ENCODE measurements at regions not wholly inside any gene's neighbourhood (a gene's known extent, or its start where the extent isn't known, plus 50 kb on each side); places are given as distances from the start of the nearest gene placed in this dataset.
"Not testable (repeated sequence)": the region's sequence is repeated elsewhere in the genome, so short reads cannot be mapped to it uniquely, and the experiment has no call there.

DNA sequence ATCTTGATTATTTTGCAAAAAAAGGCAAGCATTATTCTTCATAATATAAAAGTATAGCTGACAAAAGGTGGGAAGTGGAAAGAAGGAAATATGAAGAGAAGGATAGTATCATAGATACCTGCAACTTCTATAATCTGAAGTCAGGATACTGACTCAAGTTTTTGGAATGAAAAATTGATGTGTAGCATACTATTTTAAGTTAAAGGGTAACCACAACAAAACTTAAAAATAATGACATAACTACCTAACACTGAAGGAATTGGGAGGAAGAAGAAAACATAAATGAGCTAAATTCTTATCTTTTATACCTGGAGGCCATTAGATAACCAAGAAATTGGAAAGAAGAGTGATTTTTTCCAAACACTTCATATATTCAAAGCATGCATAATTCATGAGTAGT, 51.8 kb upstream of the TLE1 start:
- DNase-seq, result no peak

DNA sequence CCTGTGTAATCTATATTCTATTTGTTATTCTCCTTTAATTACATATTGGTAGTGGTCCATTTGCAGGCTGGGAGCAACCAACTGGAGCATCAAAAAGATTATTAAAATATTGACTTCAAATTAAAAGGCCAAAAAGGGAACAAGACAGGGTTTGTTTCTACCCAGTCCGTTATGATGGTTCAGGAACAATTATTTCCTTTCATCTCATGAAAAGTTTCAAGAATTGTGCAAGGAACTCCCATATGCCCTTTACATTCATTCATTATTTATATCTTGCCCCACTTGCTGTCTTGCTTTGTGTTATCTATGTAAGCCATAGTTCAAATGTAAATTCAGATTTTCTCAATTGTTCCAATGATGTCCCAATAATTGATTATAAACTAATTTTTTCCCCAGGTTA, 58.7 kb upstream of the TLE1 start:
- no peak for DNase-seq

DNA sequence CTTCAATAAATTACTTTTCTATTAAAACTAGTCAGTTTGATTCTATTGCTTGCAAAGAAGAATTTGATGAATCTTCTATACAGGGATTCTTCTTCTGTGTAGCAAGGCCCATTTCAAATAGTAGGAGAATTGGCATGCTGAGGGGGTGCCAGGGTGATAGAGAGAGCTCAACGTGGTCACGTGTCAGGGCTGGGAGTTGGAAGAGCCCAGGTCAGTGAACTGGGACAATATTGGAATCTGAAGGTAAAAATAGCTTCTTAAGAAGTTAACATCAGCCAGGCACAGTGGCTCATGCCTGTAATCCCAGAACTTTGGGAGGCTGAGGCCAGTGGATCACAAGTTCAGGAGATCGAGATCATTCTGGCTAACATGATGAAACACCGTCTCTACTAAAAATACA, 64.1 kb upstream of the TLE1 start:
- no peak for DNase-seq

DNA sequence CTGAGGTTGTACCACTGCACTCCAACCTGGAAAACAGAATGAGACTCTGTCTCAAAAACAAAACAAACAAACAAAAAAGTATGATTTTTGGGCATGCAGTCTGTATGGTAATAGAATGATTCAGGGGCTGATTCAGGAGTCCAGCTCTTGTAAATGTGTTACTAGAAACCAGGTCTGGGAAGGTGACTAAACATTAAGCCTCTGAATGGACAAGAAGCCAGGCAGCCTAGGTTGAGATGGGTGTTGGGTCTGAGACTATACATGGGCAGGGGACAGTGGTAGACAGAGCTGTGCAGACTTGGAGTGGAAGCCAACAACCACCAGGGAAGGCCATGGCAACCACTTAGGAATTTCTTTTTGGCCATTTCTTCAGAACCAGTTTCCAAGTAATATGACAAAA, 64.9 kb upstream of the TLE1 start:
- DNase-seq, result no peak

DNA sequence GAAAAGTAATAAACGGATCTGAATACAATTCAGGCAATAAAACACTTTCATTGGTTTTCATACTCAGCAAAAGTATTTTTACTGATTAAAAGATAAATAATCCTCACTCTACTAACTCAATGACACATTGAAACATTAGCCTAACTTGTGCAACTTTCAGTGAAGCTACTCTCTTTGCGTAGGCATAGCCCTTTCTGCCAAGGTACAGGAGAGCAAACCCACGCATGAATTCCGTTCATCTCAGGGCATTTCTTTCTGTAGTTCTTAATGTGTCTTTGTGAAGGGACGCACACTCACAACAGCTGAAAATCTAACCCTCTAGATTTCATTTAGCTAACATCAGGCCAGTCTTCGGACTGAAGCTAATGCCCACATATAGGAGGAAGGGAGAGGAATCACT, 66.4 kb upstream of the TLE1 start:
- no peak for DNase-seq

DNA sequence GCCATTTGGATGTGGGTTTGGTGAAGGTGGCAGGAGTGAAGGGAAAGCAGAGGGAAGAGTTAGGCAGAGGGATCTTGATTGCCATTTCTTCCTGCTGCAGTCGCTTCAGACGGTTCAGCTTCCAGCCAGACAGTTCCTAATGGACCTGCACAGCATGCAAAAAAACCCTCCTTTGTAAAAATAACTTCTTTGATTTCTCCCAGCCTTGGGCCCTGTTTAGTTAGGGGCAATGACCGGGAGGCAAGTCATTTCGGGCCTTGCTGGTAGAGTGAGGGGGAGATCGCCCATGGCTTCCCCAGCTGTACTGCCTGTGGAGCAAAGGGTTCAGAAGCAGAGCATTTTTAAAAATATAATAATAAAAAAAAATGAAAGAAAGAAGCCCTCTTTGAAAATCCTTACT, 67.2 kb upstream of the TLE1 start:
- no peak for DNase-seq

DNA sequence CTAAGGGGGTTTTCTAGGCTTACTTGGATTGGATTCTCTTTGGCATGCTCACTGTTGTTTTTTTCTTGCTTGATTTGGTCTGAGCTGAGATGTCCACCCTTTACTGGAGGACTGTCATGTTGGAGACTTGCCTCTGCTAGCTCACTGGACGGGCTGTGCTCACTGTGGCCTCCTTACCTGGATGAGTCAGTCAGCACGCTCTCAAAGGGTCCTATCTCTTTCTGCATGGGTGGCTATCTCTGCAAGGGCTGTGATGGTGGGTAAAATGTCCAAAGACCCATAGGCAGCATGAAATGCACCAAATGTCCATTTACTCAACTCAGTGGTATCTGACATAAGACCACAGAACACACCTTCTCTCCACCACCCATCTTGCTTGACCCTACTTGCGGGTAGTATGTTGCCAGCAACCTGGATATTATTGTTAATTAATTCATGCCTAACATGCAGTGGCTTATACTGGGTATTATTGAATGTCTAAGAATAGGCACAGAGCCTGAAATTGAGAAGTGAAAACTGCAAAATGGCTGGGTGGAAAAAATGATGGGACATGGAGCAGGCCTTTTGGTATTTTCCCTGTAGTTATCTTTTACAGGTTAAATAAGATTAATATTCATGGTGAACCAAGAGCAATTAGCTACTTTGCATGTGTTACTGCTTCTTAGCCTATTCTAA, 68.9 kb upstream of the TLE1 start:
- DNase-seq, result no peak

DNA sequence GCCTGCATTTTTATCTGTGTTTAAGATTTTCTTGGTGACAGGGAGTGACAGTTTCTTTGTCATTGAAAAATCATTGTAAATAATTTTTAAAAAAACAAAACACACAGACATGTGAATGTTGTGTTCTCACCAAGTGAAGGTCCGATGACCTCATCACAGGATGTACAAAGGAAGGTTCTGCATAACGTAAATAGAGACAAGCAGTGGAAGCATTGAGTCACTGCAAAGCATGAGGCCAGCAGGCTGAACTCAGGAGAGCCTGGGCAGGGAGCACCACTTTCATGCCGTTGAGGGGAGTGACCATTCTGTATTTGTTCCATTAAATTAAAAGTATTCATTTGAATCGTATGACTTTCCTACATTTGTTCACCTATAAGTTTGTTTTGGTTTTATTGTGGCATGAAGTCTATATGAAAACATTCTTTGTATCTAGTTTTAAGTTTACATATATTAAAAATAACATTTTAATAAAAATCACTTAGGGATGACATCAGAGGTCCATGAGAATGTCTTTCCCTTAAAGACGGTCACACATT, 70.4 kb upstream of the TLE1 start:
- peak; percentile 37 for DNase-seq

DNA sequence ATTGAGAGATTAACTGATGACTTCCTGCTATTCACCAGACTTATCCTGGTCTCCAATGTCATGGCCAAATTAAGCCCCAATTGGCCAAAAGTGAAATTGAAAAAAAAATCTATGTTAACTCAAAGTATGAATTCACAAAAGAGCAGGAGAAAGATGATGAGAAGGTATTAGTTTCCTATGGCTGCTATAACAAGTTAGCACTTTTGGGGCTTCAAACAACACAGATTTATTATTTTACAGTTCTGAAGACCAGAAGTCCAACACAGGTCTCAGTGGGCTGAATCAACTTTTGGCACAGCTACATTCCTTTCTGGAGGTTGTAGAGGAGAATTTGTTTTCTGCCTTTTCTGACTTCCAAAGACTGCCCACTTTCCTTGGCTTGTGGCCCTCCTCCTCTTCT, 78.6 kb upstream of the TLE1 start:
- DNase-seq, result no peak

DNA sequence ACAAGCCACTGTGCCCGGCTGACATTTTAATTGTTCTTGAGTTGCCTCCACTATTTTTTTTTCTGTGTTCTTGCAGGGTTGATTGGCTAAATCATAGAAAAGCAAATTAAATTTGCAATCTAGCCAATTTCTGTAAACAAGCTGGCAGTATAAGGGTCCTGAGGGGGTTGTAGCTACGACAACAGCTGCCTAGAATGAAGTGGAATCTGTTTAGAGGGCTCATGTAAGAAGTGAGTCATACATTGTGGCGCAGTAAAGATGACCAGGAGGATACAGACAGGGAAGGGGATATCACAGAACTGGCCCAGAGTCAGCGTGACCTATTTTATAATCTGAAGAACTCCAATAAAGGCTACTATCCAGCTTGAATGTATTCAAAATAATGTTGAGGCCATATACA, 82.2 kb upstream of the TLE1 start:
- no peak for DNase-seq

DNA sequence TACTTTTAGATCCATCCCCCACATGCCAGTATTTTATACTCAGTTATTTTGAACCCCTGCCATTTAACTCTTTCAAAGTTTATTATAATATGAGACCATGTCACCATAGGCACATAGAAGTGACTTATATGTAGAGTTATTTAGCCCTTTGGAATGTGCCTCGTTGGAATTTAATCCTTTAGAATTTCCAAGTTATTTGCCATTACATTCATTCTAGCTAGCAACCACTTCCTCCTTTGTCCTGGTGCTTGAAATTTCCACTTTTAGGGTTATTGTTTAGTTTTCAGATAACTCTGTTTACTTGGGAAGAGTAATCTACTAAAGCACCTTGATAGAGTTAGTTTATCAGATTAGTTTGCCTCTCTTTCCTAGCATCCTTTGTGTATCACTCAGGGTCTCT, 82.8 kb upstream of the TLE1 start:
- DNase-seq, result no peak

DNA sequence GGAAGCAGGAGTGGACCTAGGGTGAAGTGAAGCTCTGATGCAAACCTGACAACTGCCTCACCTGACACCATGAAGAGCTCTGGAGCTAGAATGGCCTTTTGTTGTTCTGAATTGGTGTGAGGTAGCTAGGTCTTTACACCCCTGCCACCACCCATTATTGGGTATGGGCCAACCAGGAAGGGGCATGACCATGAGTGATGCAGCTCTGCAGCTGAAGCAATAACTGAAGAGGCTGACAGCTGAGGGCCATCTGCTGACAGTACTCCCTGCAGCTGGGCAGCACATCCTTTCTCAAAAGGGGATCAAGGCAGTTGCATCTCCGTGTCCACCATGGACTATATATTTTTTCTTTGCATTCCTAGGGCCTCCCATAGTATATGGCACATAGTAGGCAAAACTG, 87.0 kb upstream of the TLE1 start:
- DNase-seq, result peak; percentile 28

DNA sequence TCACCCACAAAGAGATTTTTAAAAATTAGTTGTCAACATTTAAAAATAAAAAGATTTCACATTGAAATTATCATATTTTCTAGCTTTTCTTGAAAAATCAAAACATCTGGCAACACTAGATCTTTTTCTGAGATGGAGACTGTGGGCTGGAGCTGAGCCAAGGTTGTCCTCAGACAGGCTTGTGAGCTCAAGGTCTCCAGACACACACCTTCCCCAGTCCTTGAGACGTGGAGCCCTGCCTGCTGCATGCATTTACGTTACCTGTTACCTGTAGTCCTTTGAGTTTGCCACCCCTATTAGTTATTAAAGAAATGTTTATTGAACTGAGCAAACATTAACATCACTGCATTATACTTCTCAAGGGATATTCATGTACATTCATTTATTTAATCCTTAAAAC, 87.5 kb upstream of the TLE1 start:
- DNase-seq, result no peak

DNA sequence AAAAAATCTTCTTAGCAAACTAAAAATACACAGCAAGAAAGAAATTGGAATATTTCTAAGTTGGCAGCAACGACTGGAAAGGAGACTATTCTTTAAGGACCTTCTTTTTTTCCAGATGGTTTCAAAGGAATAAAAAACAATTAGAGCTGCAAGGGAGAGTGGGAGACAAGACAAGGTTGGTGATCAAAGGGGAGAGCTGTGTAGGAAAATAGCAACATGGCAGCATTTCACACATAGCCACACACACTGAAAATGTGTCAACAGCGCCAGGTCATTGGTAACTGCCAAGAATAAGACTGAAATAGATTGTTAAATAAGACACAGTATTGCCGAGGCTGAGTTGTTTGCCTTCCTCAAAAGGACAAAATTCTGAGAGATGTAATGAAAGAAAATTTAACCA, 88.1 kb upstream of the TLE1 start:
- DNase-seq, result no peak

DNA sequence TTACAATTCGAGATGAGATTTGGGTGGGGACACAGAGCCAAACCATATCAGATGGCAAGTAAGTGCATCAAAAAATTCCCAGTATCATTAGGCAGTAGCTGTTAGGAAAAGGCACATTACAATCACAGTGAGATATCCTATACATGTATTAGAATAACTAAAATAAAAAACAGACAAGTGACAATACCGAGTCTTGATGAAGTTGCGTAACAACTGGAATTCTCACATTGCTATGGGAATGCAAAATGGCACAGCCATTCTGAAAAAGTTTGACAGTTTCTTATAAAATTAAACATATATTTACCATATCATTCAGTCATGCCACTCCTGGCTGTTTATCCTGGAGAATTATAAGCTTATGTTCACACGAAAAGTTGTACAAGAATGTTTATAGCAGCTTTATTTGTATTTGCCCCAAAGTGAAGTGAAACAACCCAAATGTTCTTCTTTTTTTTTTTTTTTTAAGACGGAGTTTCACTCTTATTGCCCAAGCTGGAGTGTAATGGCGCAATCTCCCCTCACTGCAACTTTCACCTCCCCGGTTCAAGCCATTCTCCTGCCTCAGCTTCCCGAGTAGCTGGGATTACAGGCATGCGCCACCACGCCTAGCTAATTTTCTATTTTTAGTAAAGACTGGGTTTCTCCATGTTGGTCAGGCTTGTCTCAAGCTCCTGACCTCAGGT, 93.1 kb upstream of the TLE1 start:
- DNase-seq, result no peak

DNA sequence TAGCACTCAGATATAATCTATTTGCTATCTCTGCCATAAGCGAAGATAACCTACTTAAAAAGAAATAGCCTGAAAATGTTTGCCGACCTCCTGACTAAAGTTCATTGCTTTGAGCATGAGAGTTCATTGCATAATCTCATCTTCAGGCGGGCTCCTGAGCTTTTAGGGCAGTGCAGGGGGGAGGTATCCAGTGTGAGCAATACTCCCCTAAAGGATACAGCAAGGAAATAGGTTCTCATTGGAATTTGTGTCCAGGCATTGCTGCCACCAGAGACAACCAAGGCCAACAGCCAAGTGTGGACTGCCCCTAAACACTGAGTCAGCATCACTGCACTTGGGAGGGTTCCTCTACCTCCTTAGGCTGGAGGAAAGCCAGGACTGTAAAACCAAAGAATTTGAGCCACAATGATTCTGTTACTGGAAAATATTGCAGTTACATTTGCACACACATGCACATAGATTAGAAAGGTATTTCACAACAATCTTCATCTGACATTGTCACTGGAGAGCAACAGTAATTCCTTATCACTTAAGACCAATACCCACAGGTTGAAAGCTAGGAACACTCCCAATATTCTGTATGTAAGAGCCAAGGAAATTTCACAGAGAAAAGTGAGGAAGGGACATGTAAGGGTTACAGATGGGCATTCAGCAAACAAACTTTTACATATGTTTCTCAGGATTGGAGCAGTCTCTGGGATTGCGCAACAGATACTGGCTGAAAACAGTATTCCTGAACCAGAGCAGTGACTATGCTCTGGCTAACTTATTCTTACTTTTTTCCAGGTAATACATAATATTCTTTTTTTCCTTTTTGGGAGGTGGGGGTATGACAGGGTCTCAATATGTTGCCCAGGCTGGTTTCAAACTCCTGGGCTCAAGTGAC, 98.6 kb upstream of the TLE1 start:
- peak; percentile 39 for DNase-seq

DNA sequence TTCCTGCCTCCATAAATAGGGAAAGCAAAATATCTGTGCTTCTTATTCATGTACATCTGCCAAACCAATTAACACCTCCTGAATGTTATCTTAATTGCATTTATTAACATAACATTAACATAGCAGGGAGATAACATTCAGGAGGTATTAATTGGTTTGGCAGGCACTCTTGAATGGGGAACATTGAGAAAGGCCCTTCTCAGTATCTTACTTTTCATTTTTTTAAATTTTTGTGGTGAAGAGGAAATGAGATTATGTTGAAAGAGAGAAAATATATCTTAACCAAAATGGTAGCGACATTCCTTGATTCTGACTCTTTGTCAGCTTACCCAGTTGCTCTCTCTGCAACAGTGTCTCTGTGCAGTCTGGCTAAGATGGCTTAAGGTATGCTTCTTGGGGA, 100.4 kb upstream of the TLE1 start:
- DNase-seq, result no peak

DNA sequence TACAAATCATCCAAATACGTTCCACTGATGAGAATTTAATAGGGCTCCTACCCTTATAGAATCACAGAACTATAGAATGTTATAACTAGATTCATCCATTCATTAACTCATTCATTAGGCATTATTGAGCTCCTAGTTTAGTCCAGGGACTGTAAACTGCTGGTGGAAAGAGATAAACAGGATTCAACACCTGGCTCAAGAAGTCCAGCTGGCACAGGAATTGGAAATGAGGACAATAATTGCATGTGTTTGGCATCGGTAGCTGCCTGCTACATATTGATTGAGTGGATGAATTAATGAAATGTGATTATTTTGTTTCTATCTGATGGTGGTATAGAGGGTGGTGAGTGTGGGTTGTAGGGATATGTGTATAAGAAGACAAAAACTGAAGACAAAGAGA, 100.8 kb upstream of the TLE1 start:
- DNase-seq, result no peak

DNA sequence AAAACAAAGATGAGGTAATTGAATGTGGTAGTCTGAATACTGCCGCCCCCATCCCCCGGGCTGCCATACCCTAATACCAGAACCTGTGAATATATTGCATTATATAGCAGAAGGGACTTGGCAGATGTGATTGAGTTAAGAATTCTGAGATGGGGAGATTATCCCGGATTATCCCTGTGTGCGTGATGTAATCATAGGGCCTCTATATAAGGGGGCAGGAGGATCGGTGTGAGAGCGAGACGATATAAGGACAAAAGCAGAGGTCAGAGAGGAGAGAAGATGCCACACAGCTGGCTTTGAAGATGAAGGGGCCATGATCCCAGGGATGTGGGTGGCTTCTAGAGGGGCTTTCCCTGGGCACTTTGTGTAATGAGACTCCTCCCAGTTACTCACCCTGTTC, 101.7 kb upstream of the TLE1 start:
- DNase-seq, result no peak

DNA sequence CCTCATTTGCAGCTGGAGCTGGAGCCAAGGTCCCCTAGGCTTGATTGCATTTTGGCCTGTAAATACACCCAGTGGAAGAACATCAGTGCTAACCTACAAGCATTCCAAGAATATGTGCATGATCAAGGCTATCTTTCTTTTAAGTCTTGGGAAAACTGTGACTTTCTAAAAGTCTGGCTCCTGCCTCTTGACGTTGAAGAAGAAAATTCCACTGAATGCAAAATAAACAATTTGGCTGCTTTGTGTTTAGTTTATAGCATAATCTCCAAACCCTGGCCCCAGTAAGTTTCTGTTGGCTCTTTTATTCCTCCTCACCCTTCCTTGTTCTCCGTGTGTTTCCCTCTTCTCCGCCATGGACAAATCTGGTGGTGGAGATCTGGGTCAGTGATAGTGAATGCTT, 109.3 kb upstream of the TLE1 start:
- DNase-seq, result no peak

DNA sequence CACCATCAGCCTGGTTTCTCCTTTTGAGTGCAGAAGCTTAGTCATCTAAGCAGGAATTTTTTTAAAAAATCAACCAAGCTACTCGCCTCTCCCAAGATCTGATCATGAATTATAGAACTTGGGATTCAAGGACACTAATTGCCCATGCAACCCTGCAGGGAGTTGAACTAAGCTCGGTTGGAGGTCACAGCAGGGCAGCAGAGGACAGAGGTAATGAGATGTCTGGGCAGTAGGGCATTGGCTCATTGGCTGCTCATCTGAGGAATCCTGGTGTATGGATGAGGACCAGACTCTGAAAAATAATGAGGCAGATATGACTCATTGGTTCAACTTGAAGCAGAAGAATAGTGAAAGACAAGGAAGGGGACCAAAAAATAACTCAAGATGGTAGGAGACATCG, 111.8 kb upstream of the TLE1 start:
- DNase-seq, result no peak

DNA sequence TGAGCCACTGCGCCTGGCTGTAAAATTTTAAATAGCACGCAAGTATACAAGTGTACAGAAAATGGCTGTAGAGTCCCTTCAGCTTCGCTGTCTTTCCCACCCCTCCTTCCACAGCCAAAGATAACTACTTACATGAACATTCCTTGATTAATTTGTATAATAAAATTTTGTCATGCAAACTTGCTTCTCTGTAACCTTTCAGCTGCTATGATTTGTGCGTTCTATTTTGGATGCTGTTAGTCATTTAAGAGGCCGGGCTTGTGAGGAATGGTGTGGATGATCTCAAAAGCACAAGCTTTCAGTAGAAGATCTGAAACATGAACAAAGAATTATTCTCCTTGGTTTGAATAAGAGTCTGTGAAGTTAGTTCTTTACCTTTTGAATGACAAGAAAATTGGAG, 115.0 kb upstream of the TLE1 start:
- DNase-seq, result no peak

DNA sequence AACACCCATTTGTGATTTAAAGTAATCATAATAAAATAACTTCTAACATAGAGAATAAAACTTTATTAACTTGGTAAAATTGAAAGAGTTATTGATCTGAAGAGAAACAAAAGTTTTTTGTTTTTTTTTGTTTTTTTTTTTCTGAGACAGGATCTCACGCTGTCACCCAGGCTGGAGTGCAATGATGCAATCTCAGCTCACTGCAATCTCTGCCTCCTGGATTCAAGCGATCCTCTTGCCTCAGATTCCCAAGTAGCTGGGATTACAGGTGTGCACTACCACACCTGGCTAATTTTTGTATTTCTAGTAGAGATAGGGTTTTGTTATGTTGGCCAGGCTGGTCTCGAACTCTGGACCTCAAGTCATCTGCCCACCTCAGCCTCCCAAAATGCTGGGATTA, 116.5 kb upstream of the SPATA31D4 start:
- DNase-seq, result not testable (repeated sequence)

DNA sequence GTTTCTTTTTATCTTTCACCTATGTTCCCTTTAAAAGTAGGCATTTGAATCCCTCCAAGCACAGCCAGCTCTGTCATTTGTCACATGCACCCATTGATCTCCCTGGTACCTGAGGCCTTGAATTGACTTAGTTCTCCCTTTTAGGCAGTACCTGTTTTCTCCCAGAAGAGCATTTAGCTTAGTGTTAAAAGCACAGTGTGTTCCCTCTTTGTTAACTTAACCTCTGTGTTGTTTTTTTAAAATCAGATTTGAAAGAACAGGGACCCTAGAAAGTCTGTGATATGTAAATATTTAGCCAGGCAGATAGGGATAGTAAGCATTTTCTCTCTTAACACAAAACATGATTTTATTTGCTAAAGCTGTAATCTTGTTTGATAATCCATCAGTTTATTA, 113.8 kb upstream of the SPATA31D4 start:
- DNase-seq, result no peak

Data from femur (tissue), 1 donor.